MM.1S (cell line): ENCODE measurements at regions not wholly inside any gene's neighbourhood (a gene's known extent, or its start where the extent isn't known, plus 50 kb on each side); places are given as distances from the start of the nearest gene placed in this dataset.
"Not testable (repeated sequence)": the region's sequence is repeated elsewhere in the genome, so short reads cannot be mapped to it uniquely, and the experiment has no call there.

ENCODE experiments used
- DNase-seq: peaks from one replicate; pipeline ENCODE4 v3.0.0-alpha.2; 2015
- H2AFZ ChIP-seq: fragments of 300-600 bp; sonication (generic); 2 replicates; pipeline ENCODE4 v1.6.0; 2016; ENCODE audit warnings: antibody characterized with exemption, low read length
- H3F3A ChIP-seq: fragments of 300-600 bp; sonication (generic); 2 replicates; pipeline ENCODE4 v1.6.1; 2016; ENCODE audit warnings: mild to moderate bottlenecking, antibody characterized with exemption, low read length, moderate library complexity, mixed read lengths; ENCODE audit not compliant: insufficient read depth
- H3K27ac ChIP-seq: fragments of 300-600 bp; sonication (generic); 2 replicates; pipeline ENCODE4 v1.5.1; 2016; ENCODE audit warnings: mild to moderate bottlenecking, low read length
- H3K27me3 ChIP-seq: fragments of 300-600 bp; sonication (generic); replicated peaks from 2 replicates; pipeline ENCODE4 v1.6.0; 2016; ENCODE audit warnings: low read length; ENCODE audit not compliant: insufficient read depth
- H3K36me3 ChIP-seq: fragments of 300-600 bp; sonication (generic); replicated peaks from 2 replicates; pipeline ENCODE4 v1.6.1; 2016; ENCODE audit warnings: mild to moderate bottlenecking, low read length, mixed read lengths; ENCODE audit not compliant: insufficient read depth
- H3K4me1 ChIP-seq: fragments of 300-600 bp; sonication (generic); 2 replicates; pipeline ENCODE4 v1.6.1; 2016; ENCODE audit warnings: low read length, mixed read lengths
- H3K4me2 ChIP-seq: fragments of 300-600 bp; sonication (generic); 2 replicates; pipeline ENCODE4 v1.6.0; 2016; ENCODE audit warnings: low read depth, low read length
- H3K4me3 ChIP-seq: fragments of 300-600 bp; sonication (generic); 2 replicates; pipeline ENCODE4 v1.5.1; 2016; ENCODE audit warnings: low read length, mixed read lengths
- H3K79me2 ChIP-seq: fragments of 300-600 bp; sonication (generic); 2 replicates; pipeline ENCODE4 v1.6.1; 2016; ENCODE audit warnings: mixed run types, low read length, mixed read lengths
- H3K9ac ChIP-seq: fragments of 300-600 bp; sonication (generic); 2 replicates; pipeline ENCODE4 v1.6.1; 2016; ENCODE audit warnings: low read length, mixed read lengths
- H3K9me2 ChIP-seq: fragments of 300-600 bp; sonication (generic); replicated peaks from 2 replicates; pipeline ENCODE4 v1.6.1; 2016; ENCODE audit warnings: mild to moderate bottlenecking, low read length, mixed read lengths; ENCODE audit not compliant: insufficient read depth
- H3K9me3 ChIP-seq: fragments of 300-600 bp; sonication (generic); replicated peaks from 2 replicates; pipeline ENCODE4 v1.6.1; 2016; ENCODE audit warnings: mild to moderate bottlenecking, low read length, mixed read lengths; ENCODE audit not compliant: insufficient read depth
- H4K20me1 ChIP-seq: fragments of 300-600 bp; sonication (generic); 2 replicates; pipeline ENCODE4 v1.6.1; 2016; ENCODE audit warnings: mild to moderate bottlenecking, low read length, moderate library complexity, mixed read lengths; ENCODE audit not compliant: insufficient read depth
- CTCF ChIP-seq: fragments of 300-600 bp; sonication (generic); IDR thresholded peaks from 2 replicates; pipeline ENCODE4 v1.5.1; 2016; ENCODE audit warnings: antibody characterized with exemption, low read length, mixed read lengths
- EZH2 ChIP-seq: fragments of 300-600 bp; sonication (generic); optimal IDR thresholded peaks from 2 replicates; pipeline ENCODE3; 2017; ENCODE audit warnings: low read depth, mild to moderate bottlenecking, antibody characterized with exemption, low read length, mixed read lengths
- EZH2phosphoT487 ChIP-seq: fragments of 300-600 bp; sonication (generic); IDR thresholded peaks from 2 replicates; pipeline ENCODE4 v1.6.1; 2018; ENCODE audit warnings: antibody characterized with exemption, low read length

- H4K20me1 ChIP-seq = no peaks in the 10 kb centered on the region
Observed at GRCh38 chrX:46117234-46117633, 428.0 kb downstream of the ZNF674 start.

GRCh38 chrX:46087310-46087709 lies 457.9 kb downstream of the ZNF674 start:
- DNase-seq, H3K79me2 ChIP-seq, H3K9ac ChIP-seq, H3K9me2 ChIP-seq, H3K9me3 ChIP-seq, H2AFZ ChIP-seq, H3K4me3 ChIP-seq, H3K27me3 ChIP-seq, H3K36me3 ChIP-seq, H3F3A ChIP-seq, H4K20me1 ChIP-seq, H3K4me1 ChIP-seq, H3K4me2 ChIP-seq, H3K27ac ChIP-seq: not testable (repeated sequence)

More at GRCh38 chrX:46117234-46117633, 428.0 kb downstream of the ZNF674 start:
- Histone ChIP-seq H3K79me2 (no peaks in the 10 kb centered on the region), H3K9me2 (no peaks in the 10 kb centered on the region), H2AFZ (no peak overlapping the region), H3K9ac (no peak overlapping the region), H3K4me2 (no peak overlapping the region), H3K27me3 (no peaks in the 10 kb centered on the region), H3K4me1 (no peaks in the 10 kb centered on the region), H3K9me3 (no peaks in the 10 kb centered on the region), H3K4me3 (no peak overlapping the region), H3F3A (no peaks in the 10 kb centered on the region), H3K27ac (no peak overlapping the region), H3K36me3 (no peaks in the 10 kb centered on the region)
- DNase-seq = no peak
- TF ChIP-seq CTCF (no peak), EZH2 (no peak), EZH2phosphoT487 (no peak)

- not testable (repeated sequence) for H3K4me1 ChIP-seq, H3K4me2 ChIP-seq, H3K4me3 ChIP-seq, H2AFZ ChIP-seq, H3K36me3 ChIP-seq, H3K79me2 ChIP-seq, H3K9ac ChIP-seq, H4K20me1 ChIP-seq, H3K9me3 ChIP-seq, H3K27me3 ChIP-seq, H3K27ac ChIP-seq, DNase-seq, H3F3A ChIP-seq, H3K9me2 ChIP-seq
Observed at GRCh38 chrX:46080121-46080520, 465.1 kb downstream of the ZNF674 start.

GRCh38 chrX:46072791-46073190 lies 472.4 kb downstream of the ZNF674 start:
- H3K4me1 ChIP-seq = no peaks in the 10 kb centered on the region
- H4K20me1 ChIP-seq = no peaks in the 10 kb centered on the region
- no peaks in the 10 kb centered on the region for H3K27me3 ChIP-seq
- no peak overlapping the region for H3K27ac ChIP-seq
- H3K9me3 ChIP-seq = no peaks in the 10 kb centered on the region
- no peak overlapping the region for H3K4me3 ChIP-seq
- H3K4me2 ChIP-seq = no peak overlapping the region
- H3K36me3 ChIP-seq = no peaks in the 10 kb centered on the region
- no peak overlapping the region for H2AFZ ChIP-seq
- no peaks in the 10 kb centered on the region for H3K9me2 ChIP-seq
- no peaks in the 10 kb centered on the region for H3K79me2 ChIP-seq
- no peak for DNase-seq
- no peak for TF ChIP-seq EZH2phosphoT487
- TF ChIP-seq CTCF = no peak
- no peak for TF ChIP-seq EZH2
- H3K9ac ChIP-seq = no peak overlapping the region
- H3F3A ChIP-seq = no peaks in the 10 kb centered on the region
